ENCODE measurements at regions not wholly inside any gene's neighbourhood (a gene's known extent, or its start where the extent isn't known, plus 50 kb on each side); places are given as distances from the start of the nearest gene placed in this dataset.

- no peak for TF ChIP-seq CTCF (IDR thresholded peaks at IDR 0.05; ENCODE audit: low read length)
- no peak for TF ChIP-seq EZH2 (optimal IDR thresholded peaks at IDR 0.05; ENCODE audit: low read depth, low read length)
Measured at GRCh38 chr18:1092228-1092627, 187.6 kb downstream of the ADCYAP1 start.
